ENCODE measurements at regions not wholly inside any gene's neighbourhood (a gene's known extent, or its start where the extent isn't known, plus 50 kb on each side); places are given as distances from the start of the nearest gene placed in this dataset.

DNA sequence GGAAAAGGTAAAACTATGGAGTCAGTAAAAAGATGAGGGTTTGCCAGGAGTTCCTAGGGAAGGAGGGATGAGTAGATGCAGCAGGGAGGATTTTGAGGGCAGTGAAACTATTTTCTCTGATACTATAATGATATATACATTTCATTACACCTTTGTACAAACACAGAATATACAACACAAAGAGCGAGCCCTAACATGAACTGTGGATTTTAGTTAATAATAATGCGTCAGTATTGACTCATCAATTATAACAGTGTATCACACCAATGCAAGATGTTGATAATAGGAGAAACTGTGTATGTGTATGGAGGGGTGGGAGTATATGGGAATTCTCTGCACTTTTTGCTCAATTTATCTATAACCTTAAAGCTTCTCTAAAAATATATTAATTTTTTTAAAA lies 404.3 kb upstream of the NOVA1 start:
- no peaks in the 10 kb centered on the region for H3K79me2 ChIP-seq (ENCODE audit: insufficient read depth, low read length)
- H2AFZ ChIP-seq (ENCODE audit: low read length), result no peak overlapping the region
- no peaks in the 10 kb centered on the region for H3K27me3 ChIP-seq (ENCODE audit: insufficient read depth, low read length)
- no peak overlapping the region for H3K4me3 ChIP-seq (ENCODE audit: insufficient read depth, low read length)
- H3K36me3 ChIP-seq (ENCODE audit: insufficient read depth, low read length), result no peaks in the 10 kb centered on the region
- H3K4me2 ChIP-seq (ENCODE audit: insufficient read depth, low read length), result no peak overlapping the region
- no peaks in the 10 kb centered on the region for H3K9me3 ChIP-seq (ENCODE audit: low read depth, low read length)
- no peak for DNase-seq (ENCODE audit: insufficient read length, low spot score, missing footprints)
- TF ChIP-seq, protein P1, sequence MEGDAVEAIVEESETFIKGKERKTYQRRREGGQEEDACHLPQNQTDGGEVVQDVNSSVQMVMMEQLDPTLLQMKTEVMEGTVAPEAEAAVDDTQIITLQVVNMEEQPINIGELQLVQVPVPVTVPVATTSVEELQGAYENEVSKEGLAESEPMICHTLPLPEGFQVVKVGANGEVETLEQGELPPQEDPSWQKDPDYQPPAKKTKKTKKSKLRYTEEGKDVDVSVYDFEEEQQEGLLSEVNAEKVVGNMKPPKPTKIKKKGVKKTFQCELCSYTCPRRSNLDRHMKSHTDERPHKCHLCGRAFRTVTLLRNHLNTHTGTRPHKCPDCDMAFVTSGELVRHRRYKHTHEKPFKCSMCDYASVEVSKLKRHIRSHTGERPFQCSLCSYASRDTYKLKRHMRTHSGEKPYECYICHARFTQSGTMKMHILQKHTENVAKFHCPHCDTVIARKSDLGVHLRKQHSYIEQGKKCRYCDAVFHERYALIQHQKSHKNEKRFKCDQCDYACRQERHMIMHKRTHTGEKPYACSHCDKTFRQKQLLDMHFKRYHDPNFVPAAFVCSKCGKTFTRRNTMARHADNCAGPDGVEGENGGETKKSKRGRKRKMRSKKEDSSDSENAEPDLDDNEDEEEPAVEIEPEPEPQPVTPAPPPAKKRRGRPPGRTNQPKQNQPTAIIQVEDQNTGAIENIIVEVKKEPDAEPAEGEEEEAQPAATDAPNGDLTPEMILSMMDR (IDR thresholded peaks at IDR 0.05; ENCODE audit: extremely low read depth, low read depth, low read length), result no peak
- H3K4me1 ChIP-seq (ENCODE audit: insufficient read depth, low read length), result no peaks in the 10 kb centered on the region
- H3K27ac ChIP-seq (ENCODE audit: low read depth, low read length), result no peak overlapping the region
- no peaks in the 10 kb centered on the region for H4K20me1 ChIP-seq (ENCODE audit: insufficient read depth, low read length)

DNA sequence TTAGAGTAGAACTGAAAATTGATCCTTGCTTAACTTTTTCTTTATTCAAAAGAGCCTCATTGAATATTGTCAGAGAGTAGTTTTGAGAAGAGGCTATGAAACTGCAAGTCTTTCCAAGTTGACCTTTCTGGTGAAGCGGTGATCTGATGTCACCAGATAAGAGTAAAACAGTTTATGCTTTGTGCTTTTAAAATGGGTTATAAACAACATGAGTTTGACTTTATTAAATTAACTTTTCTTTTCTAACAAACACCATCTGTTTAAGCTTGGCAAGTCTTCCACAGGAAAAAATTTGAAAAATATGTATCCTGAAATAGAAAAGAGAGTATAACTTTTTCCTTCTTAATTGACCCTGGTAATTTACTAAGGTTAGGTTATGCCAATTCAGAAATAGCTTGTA lies 408.7 kb upstream of the NOVA1 start:
- TF ChIP-seq, protein P1 (IDR thresholded peaks at IDR 0.05; ENCODE audit: extremely low read depth, low read depth, low read length), result no peak
- H3K4me3 ChIP-seq (ENCODE audit: insufficient read depth, low read length), result no peak overlapping the region
- H3K36me3 ChIP-seq (ENCODE audit: insufficient read depth, low read length), result no peaks in the 10 kb centered on the region
- no peak overlapping the region for H3K4me2 ChIP-seq (ENCODE audit: insufficient read depth, low read length)
- no peaks in the 10 kb centered on the region for H3K9me3 ChIP-seq (ENCODE audit: low read depth, low read length)
- no peak overlapping the region for H2AFZ ChIP-seq (ENCODE audit: low read length)
- H3K27ac ChIP-seq (ENCODE audit: low read depth, low read length), result no peak overlapping the region
- H3K27me3 ChIP-seq (ENCODE audit: insufficient read depth, low read length), result no peaks in the 10 kb centered on the region
- DNase-seq (ENCODE audit: insufficient read length, low spot score, missing footprints), result no peak
- no peaks in the 10 kb centered on the region for H3K4me1 ChIP-seq (ENCODE audit: insufficient read depth, low read length)
- H3K79me2 ChIP-seq (ENCODE audit: insufficient read depth, low read length), result no peaks in the 10 kb centered on the region
- H4K20me1 ChIP-seq (ENCODE audit: insufficient read depth, low read length), result no peaks in the 10 kb centered on the region

DNA sequence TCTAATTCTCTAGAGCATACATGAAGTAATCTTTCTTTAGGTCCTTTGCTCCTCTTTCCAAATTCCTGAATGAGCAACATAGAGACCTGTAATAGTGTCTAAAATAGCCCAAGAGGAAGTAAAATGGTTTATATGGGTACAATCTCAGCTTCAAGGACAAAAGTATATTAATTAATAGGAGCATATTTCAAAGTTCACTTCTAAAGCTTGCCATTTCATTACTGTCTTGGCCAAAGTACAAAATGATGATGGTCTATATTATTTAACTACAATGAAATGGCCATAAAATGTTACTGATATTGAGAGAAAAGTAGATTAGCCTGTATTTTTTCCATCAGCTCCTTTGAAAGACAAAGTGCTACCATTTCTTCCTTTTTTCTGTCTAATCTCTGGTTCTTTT lies 410.4 kb upstream of the NOVA1 start:
- Histone ChIP-seq H2AFZ (ENCODE audit: low read length) (no peak overlapping the region), H4K20me1 (ENCODE audit: insufficient read depth, low read length) (no peaks in the 10 kb centered on the region), H3K36me3 (ENCODE audit: insufficient read depth, low read length) (no peaks in the 10 kb centered on the region), H3K79me2 (ENCODE audit: insufficient read depth, low read length) (no peaks in the 10 kb centered on the region), H3K4me3 (ENCODE audit: insufficient read depth, low read length) (no peak overlapping the region), H3K27ac (ENCODE audit: low read depth, low read length) (no peak overlapping the region), H3K4me1 (ENCODE audit: insufficient read depth, low read length) (no peaks in the 10 kb centered on the region), H3K9me3 (ENCODE audit: low read depth, low read length) (no peaks in the 10 kb centered on the region), H3K27me3 (ENCODE audit: insufficient read depth, low read length) (no peaks in the 10 kb centered on the region), H3K4me2 (ENCODE audit: insufficient read depth, low read length) (no peak overlapping the region)
- DNase-seq (ENCODE audit: insufficient read length, low spot score, missing footprints), result no peak
- TF ChIP-seq, protein P1 (IDR thresholded peaks at IDR 0.05; ENCODE audit: extremely low read depth, low read depth, low read length), result no peak

- no peak overlapping the region for H3K4me2 ChIP-seq (ENCODE audit: insufficient read depth, low read length)
- H3K9me3 ChIP-seq (ENCODE audit: low read depth, low read length), result no peaks in the 10 kb centered on the region
- H3K4me1 ChIP-seq (ENCODE audit: insufficient read depth, low read length), result no peaks in the 10 kb centered on the region
- H2AFZ ChIP-seq (ENCODE audit: low read length), result no peak overlapping the region
- no peak overlapping the region for H3K27ac ChIP-seq (ENCODE audit: low read depth, low read length)
- no peaks in the 10 kb centered on the region for H3K27me3 ChIP-seq (ENCODE audit: insufficient read depth, low read length)
- H3K4me3 ChIP-seq (ENCODE audit: insufficient read depth, low read length), result no peak overlapping the region
- H4K20me1 ChIP-seq (ENCODE audit: insufficient read depth, low read length), result no peaks in the 10 kb centered on the region
- TF ChIP-seq, protein P1 (IDR thresholded peaks at IDR 0.05; ENCODE audit: extremely low read depth, low read depth, low read length), result no peak
- no peaks in the 10 kb centered on the region for H3K79me2 ChIP-seq (ENCODE audit: insufficient read depth, low read length)
- DNase-seq (ENCODE audit: insufficient read length, low spot score, missing footprints), result no peak
- H3K36me3 ChIP-seq (ENCODE audit: insufficient read depth, low read length), result no peaks in the 10 kb centered on the region
Measured at GRCh38 chr14:27012641-27013040, 414.8 kb upstream of the NOVA1 start.
